Caco-2 (cell line): ENCODE measurements at regions not wholly inside any gene's neighbourhood (a gene's known extent, or its start where the extent isn't known, plus 50 kb on each side); places are given as distances from the start of the nearest gene placed in this dataset.

ENCODE experiments used
- BruUV-seq: library from RNA; stranded (reverse); fragments of 400-500 nt; replicated peaks from 2 replicates; lab custom pipeline; 2021; lab: Mats Ljungman, UMichigan
- CTCF ChIA-PET: fragments of 300-600 bp; sonication (Branson Sonifier 250); formaldehyde crosslinking; loops from one replicate; lab custom pipeline; 2022; ENCODE audit warnings: antibody characterized with exemption; lab: Charles Lee
- POLR2A ChIA-PET: fragments of 300-600 bp; sonication (Branson Sonifier 250); formaldehyde crosslinking; loops from one replicate; lab custom pipeline; 2022; ENCODE audit warnings: antibody characterized with exemption; lab: Charles Lee
- DNase-seq, 2 experiments: peaks; one replicate each; pipeline versions ENCODE4 v3.0.0 to v3.0.0-alpha.2; 2020 to 2022
- H3K27me3 ChIP-seq: replicated peaks from 2 replicates; pipeline ENCODE4 v1.6.0; 2011; ENCODE audit warnings: low read length; ENCODE audit not compliant: control insufficient read depth, insufficient read depth
- H3K36me3 ChIP-seq: 2 replicates; pipeline ENCODE4 v1.5.1; 2011; ENCODE audit warnings: low read length; ENCODE audit not compliant: control insufficient read depth, insufficient read depth
- H3K4me1 ChIP-seq: fragments of 250-450 bp; sonication (Bioruptor Pico); 2 replicates; pipeline ENCODE4 v1.5.1; 2020; ENCODE audit warnings: mild to moderate bottlenecking
- H3K4me3 ChIP-seq: 2 replicates; pipeline ENCODE4 v1.5.1; 2011; ENCODE audit warnings: low read depth, mild to moderate bottlenecking, control low read depth, low read length
- H3K9me3 ChIP-seq: fragments of 250-450 bp; sonication (Bioruptor Pico); 2 replicates; pipeline ENCODE4 v1.5.1; 2020; ENCODE audit warnings: mild to moderate bottlenecking, moderate library complexity
- H3K27ac Mint-ChIP-seq: one replicate; pipeline ENCODE4 v1.8.0; 2022; ENCODE audit warnings: mixed read lengths; ENCODE audit not compliant: unreplicated experiment
- H3K27me3 Mint-ChIP-seq: one replicate; pipeline ENCODE4 v1.8.0; 2022; ENCODE audit warnings: mixed read lengths; ENCODE audit not compliant: insufficient read depth, unreplicated experiment
- H3K36me3 Mint-ChIP-seq: one replicate; pipeline ENCODE4 v1.8.0; 2022; ENCODE audit warnings: mild to moderate bottlenecking, mixed read lengths; ENCODE audit not compliant: insufficient read depth, unreplicated experiment
- H3K4me1 Mint-ChIP-seq: one replicate; pipeline ENCODE4 v1.8.0; 2022; ENCODE audit warnings: low read depth, mixed read lengths; ENCODE audit not compliant: unreplicated experiment
- H3K4me3 Mint-ChIP-seq: one replicate; pipeline ENCODE4 v1.8.0; 2022; ENCODE audit warnings: mild to moderate bottlenecking, moderate library complexity, mixed read lengths; ENCODE audit not compliant: unreplicated experiment
- H3K9me3 Mint-ChIP-seq: one replicate; pipeline ENCODE4 v1.8.0; 2022; ENCODE audit warnings: mixed read lengths; ENCODE audit not compliant: unreplicated experiment
- intact Hi-C: fragments of 100-400 bp; cut with micrococcal nuclease; formaldehyde crosslinking; loops from one replicate; pipeline ENCODE4 v1.10.0; 2022; ENCODE audit not compliant: unreplicated experiment
- TF ChIP-seq, protein P1 (sequence below), 2 experiments: fragments of 200-600 bp in 1 of 2; IDR thresholded peaks; 1 replicate in 1 of 2; 2 replicates in 1 of 2; pipeline versions ENCODE4 v1.5.1 to v1.8.0; 2011 to 2022; ENCODE audit warnings: antibody characterized with exemption in 1 of 2, control low read depth in 1 of 2, inconsistent platforms in 1 of 2, low read depth in 1 of 2, low read length in 1 of 2, mild to moderate bottlenecking in 1 of 2, moderate library complexity in 1 of 2; ENCODE audit not compliant: insufficient read depth in 1 of 2, severe bottlenecking in 1 of 2, unreplicated experiment in 1 of 2

GRCh38 chr3:59262076-59262498 lies 212.3 kb upstream of the CFAP20DC start:
- no peaks in the 10 kb centered on the region for H3K36me3 Mint-ChIP-seq
- DNase-seq, result no peak
- H3K27me3 Mint-ChIP-seq, result peaks cover 3% of the 10 kb centered on the region
- no peaks in the 10 kb centered on the region for H3K9me3 ChIP-seq
- H3K4me3 Mint-ChIP-seq, result no peak overlapping the region
- no peaks in the 10 kb centered on the region for H3K36me3 ChIP-seq
- intact Hi-C loops, result no loop called here
- H3K9me3 Mint-ChIP-seq, result no peaks in the 10 kb centered on the region
- TF ChIP-seq, protein P1, sequence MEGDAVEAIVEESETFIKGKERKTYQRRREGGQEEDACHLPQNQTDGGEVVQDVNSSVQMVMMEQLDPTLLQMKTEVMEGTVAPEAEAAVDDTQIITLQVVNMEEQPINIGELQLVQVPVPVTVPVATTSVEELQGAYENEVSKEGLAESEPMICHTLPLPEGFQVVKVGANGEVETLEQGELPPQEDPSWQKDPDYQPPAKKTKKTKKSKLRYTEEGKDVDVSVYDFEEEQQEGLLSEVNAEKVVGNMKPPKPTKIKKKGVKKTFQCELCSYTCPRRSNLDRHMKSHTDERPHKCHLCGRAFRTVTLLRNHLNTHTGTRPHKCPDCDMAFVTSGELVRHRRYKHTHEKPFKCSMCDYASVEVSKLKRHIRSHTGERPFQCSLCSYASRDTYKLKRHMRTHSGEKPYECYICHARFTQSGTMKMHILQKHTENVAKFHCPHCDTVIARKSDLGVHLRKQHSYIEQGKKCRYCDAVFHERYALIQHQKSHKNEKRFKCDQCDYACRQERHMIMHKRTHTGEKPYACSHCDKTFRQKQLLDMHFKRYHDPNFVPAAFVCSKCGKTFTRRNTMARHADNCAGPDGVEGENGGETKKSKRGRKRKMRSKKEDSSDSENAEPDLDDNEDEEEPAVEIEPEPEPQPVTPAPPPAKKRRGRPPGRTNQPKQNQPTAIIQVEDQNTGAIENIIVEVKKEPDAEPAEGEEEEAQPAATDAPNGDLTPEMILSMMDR (IDR thresholded peaks at IDR 0.05; ENCODE audit: insufficient read depth in 1 of 2, low read depth in 1 of 2, low read length in 1 of 2, severe bottlenecking in 1 of 2, unreplicated experiment in 1 of 2), result no peak
- H3K4me3 ChIP-seq, result no peak overlapping the region
- H3K4me1 Mint-ChIP-seq, result no peaks in the 10 kb centered on the region
- H3K27me3 ChIP-seq, result no peaks in the 10 kb centered on the region
- no peak overlapping the region for H3K27ac Mint-ChIP-seq
- ChIA-PET POLR2A (no interaction called here), CTCF (no interaction called here)
- H3K4me1 ChIP-seq, result no peaks in the 10 kb centered on the region
- BruUV-seq, result no TSS peak

- intact Hi-C loops, result no loop called here
- Mint-ChIP-seq H3K27ac (no peak overlapping the region), H3K27me3 (peaks cover 3% of the 10 kb centered on the region), H3K36me3 (no peaks in the 10 kb centered on the region), H3K4me3 (no peak overlapping the region), H3K9me3 (no peaks in the 10 kb centered on the region), H3K4me1 (no peaks in the 10 kb centered on the region)
- ChIA-PET CTCF (no interaction called here), POLR2A (no interaction called here)
- Histone ChIP-seq H3K27me3 (no peaks in the 10 kb centered on the region), H3K9me3 (no peaks in the 10 kb centered on the region), H3K4me3 (no peak overlapping the region), H3K36me3 (no peaks in the 10 kb centered on the region), H3K4me1 (no peaks in the 10 kb centered on the region)
- BruUV-seq, result no TSS peak
- TF ChIP-seq, protein P1 (IDR thresholded peaks at IDR 0.05; ENCODE audit: insufficient read depth in 1 of 2, low read depth in 1 of 2, low read length in 1 of 2, severe bottlenecking in 1 of 2, unreplicated experiment in 1 of 2), result no peak
- DNase-seq, result no peak
Observed at GRCh38 chr3:59261009-59261408, 211.2 kb upstream of the CFAP20DC start.

DNA sequence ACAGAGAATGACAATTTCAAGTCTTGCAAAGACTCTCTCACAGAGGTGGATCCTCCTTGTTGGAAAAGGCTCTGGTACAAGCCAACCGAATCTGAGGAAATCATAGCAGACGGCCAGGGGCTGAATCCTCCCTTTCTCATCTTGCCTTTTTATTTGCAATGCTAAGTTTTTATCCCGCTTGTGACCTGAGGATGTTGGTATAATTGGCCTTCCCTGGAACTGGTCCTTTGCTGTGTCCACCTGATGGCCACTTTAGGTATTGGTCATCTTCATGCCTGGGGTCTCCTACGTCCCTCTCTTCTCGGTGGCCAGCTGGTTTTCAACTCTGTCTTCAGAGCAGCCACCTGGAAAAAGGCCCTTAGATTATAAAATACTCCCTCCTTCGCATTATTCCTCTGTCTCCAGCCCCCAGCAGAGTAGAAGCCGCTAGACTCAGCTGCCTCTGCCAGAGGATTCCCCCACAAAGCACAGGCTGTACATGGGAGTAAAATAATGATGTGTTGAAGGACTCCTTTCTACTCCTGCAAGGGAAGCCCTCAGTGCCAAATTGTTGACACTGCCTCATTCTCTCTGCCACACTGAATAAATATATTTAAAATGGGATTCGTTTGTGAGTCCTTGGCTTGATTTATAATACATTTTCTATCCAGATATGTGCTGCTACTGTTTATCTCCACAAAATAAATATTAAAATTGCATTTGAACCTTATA lies 208.9 kb upstream of the CFAP20DC start:
- DNase-seq, result no peak
- intact Hi-C loops, result no loop called here
- TF ChIP-seq, protein P1 (IDR thresholded peaks at IDR 0.05; ENCODE audit: insufficient read depth in 1 of 2, low read depth in 1 of 2, low read length in 1 of 2, severe bottlenecking in 1 of 2, unreplicated experiment in 1 of 2), result peak in 1 of 2 experiments; percentile 13
- H3K27me3 ChIP-seq, result no peaks in the 10 kb centered on the region
- no TSS peak for BruUV-seq
- Mint-ChIP-seq H3K4me3 (no peak overlapping the region), H3K9me3 (no peaks in the 10 kb centered on the region), H3K27ac (no peak overlapping the region), H3K36me3 (no peaks in the 10 kb centered on the region), H3K27me3 (peaks cover 5% of the 10 kb centered on the region), H3K4me1 (no peaks in the 10 kb centered on the region)
- no peak overlapping the region for H3K4me3 ChIP-seq
- no peaks in the 10 kb centered on the region for H3K4me1 ChIP-seq
- ChIA-PET CTCF (no interaction called here), POLR2A (no interaction called here)
- H3K36me3 ChIP-seq, result no peaks in the 10 kb centered on the region
- H3K9me3 ChIP-seq, result no peaks in the 10 kb centered on the region
